Body of pancreas (tissue), 4 donors: ENCODE measurements at regions not wholly inside any gene's neighbourhood (a gene's known extent, or its start where the extent isn't known, plus 50 kb on each side); places are given as distances from the start of the nearest gene placed in this dataset.

Experiments used
- POLR2A ChIP-seq, 3 donors: fragments of 450-650 bp; IDR thresholded peaks; one replicate each; pipeline ENCODE4 v1.6.1; 2016; ENCODE audit warnings: antibody characterized with exemption in 3 of 3, mild to moderate bottlenecking in 2 of 3
- TF ChIP-seq, protein P1 (sequence below), 7 experiments: fragments of 450-650 bp in 4 of 7; fragments of 200-600 bp in 3 of 7; sonication (generic) in 3 of 7; IDR thresholded peaks; one replicate each; pipeline ENCODE4 v1.5.1; 2016 to 2019; ENCODE audit warnings: antibody characterized with exemption in 7 of 7

DNA sequence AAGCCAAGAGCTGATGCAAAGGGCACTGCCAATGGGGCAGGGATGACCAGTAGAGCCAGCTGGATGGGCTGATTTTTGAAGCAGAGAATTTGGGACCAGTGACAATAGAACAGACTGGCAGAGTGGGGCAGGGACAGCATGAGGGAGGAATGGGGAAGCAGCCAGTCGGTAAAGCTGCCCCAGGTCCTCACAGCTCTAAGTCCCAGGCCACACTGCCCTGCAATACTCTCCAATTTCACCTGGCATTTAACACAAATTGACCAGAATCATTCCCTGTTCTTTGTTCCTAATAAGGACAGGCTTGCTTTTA, 186.9 kb downstream of the CTTN start:
- TF ChIP-seq, protein P1, sequence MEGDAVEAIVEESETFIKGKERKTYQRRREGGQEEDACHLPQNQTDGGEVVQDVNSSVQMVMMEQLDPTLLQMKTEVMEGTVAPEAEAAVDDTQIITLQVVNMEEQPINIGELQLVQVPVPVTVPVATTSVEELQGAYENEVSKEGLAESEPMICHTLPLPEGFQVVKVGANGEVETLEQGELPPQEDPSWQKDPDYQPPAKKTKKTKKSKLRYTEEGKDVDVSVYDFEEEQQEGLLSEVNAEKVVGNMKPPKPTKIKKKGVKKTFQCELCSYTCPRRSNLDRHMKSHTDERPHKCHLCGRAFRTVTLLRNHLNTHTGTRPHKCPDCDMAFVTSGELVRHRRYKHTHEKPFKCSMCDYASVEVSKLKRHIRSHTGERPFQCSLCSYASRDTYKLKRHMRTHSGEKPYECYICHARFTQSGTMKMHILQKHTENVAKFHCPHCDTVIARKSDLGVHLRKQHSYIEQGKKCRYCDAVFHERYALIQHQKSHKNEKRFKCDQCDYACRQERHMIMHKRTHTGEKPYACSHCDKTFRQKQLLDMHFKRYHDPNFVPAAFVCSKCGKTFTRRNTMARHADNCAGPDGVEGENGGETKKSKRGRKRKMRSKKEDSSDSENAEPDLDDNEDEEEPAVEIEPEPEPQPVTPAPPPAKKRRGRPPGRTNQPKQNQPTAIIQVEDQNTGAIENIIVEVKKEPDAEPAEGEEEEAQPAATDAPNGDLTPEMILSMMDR (IDR thresholded peaks at IDR 0.05) = no peak
- TF ChIP-seq POLR2A (IDR thresholded peaks at IDR 0.05) = no peak
